GM03348 (cell line): ENCODE measurements at regions not wholly inside any gene's neighbourhood (a gene's known extent, or its start where the extent isn't known, plus 50 kb on each side); places are given as distances from the start of the nearest gene placed in this dataset.

Source experiments
- DNase-seq: peaks from one replicate; pipeline ENCODE4 v3.0.0; 2012; ENCODE audit warnings: low spot score

DNA sequence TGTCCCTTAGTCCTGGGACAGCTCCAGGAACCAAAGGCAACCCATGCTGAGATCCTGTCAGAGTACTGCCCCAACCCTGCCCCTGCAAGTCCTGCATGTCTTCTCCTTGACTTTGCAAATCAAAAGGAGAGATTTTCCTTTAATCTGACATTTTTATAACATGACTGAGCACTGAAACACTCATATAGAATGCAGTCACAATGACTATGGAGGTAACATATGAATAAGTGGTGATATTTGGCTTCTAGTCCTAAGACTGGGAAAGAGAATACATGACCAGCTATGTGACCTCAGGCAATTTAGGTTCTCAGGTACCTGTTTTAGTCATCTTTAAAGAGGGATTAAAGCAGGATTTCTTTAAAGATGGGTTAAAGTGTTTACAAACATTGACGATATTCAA, 941.6 kb upstream of the CDH8 start:
- no peak for DNase-seq

DNA sequence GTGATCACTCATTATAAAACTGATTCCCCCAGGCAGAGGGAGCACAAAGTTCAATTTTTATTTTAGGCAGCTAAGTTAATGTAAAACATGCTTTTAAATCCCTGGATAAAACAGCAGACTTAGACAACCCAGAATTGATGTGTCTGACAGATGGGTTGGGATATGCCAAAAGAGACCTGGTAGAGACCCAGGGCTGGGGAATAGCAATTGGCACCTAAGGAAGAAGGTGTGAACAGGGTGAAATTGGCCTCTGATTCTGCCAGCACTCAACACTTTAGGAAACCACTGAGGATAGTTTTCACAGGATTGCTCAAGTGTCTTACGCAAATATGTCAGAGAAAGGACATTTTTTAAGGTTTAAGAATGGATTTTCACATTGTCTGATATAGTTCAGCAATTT, 938.2 kb upstream of the CDH8 start:
- DNase-seq: no peak

GRCh38 chr16:62970851-62971250, 934.6 kb upstream of the CDH8 start:
- no peak for DNase-seq

GRCh38 chr16:62969711-62970318, 933.6 kb upstream of the CDH8 start:
- no peak for DNase-seq

DNA sequence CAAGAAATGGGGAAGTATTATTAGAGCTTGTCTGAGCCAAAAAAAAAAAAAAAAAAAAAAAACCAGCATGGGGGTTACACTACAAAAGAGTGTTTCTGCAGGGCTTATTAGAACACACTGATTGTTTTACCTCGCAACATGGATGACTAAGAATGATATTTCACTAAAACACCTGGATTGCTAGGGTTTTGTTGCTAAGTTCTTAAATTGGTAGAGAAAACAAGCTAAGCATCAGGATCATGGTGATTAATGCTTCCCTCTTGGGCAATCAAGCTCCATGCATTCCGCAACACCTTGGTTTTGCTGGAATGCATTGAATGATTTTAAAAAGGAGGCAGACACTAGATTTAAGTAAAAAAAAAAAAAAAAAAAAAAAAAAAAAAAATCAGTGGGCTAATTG, 931.4 kb upstream of the CDH8 start:
- DNase-seq: no peak

GRCh38 chr16:62967163-62967562, 930.9 kb upstream of the CDH8 start:
- no peak for DNase-seq

DNA sequence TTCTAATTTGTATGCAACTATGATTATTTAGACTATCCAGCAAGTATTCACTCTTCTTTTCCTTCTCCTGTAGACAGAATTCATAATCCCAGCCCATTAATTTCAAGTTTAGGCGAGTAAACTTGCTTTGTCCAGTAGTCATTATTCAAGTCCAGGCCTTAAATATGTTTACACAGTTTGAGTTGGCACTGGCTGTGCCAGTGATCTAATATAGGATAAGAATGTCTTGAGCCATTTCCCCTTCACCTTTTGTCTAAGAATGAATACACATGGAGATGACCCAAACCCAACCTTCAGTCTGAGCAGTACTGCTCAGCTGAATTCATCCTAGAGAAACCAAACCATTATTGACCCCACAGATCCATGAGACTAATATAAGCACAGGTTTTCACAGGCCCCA, 930.4 kb upstream of the CDH8 start:
- no peak for DNase-seq

GRCh38 chr16:62965831-62966230, 929.6 kb upstream of the CDH8 start:
- no peak for DNase-seq

- no peak for DNase-seq
Observed at GRCh38 chr16:62963846-62964245, 927.6 kb upstream of the CDH8 start.

DNA sequence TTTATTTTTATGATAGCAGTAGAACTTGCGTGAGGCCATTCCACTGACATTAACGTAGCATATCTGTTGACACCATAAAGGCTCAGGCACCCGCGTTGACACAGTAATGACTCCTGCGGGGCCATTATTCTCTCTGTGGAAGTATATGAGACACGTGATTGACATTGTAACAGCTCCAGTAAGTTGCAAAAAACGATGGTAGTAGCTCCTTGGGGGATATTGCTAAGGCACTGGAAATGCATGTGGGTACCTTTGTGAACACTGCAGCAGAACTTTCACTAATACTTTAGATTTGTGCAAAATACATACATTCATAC, 918.8 kb upstream of the CDH8 start:
- DNase-seq: no peak

DNA sequence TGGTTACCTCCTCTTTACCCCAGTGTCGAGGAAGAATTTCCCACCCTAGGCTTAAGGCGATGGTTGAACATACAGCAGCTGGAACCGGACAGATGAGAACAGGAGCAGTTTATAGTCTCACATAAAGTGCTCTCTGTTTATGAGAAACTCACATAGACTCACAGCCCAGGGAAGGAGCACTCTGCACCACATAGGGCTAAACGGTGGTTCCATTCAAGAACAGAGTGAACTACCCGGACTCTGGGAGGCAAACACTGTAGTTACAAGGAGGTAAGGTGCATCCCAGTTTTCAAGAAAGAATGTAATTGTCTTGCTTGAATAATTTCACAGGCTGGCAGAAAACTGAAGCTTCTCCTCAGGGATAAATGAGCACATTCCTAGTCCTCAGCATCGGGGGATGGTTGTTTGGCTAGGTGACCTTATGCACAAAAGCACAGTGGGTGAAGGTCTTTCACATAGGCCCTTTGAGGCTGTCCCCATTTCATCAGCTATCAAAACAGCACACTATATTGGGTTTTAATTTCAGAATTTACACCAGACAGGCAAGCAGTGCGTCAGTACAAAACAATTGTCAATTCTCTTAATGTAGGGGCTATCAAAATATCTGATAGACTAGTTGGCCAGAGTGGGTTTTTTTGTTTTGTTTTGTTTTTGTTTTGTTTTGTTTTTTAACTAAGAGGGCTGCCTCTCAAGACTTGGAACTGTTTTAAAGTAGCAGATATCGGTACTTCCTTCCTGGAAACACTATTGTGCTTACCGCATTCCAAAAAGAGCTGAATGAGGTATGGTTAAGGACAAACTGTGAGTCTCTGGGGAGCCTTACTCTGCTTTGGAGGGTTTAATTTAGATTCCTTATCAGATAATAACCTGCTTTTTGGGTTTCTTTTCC, 918.1 kb upstream of the CDH8 start:
- no peak for DNase-seq

- DNase-seq: no peak
Observed at GRCh38 chr16:62950351-62950750, 914.1 kb upstream of the CDH8 start.

DNA sequence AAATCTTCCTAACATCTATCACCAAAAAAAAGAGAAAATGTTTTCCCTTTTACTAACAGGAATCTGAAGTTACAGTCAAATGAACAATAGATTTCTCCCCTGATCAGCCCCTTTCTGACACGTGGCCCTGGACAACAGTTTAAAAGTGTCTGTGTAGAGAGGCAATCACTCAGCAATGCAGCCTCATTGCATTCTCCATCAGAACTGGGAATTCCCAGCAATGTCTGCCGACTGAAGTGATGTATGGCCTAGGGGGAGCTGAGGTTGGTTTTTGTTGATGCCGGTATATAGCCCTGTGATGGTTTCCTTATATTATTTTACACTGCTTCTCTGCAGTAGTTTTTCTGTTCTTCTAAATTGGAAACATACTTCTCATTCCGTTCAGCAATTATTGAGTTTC, 904.3 kb upstream of the CDH8 start:
- DNase-seq: no peak

- DNase-seq: no peak
Observed at GRCh38 chr16:62939687-62940086, 903.4 kb upstream of the CDH8 start.

GRCh38 chr16:62933929-62934328, 897.7 kb upstream of the CDH8 start:
- DNase-seq: no peak

- no peak for DNase-seq
Observed at GRCh38 chr16:62929593-62929992, 893.4 kb upstream of the CDH8 start.

DNA sequence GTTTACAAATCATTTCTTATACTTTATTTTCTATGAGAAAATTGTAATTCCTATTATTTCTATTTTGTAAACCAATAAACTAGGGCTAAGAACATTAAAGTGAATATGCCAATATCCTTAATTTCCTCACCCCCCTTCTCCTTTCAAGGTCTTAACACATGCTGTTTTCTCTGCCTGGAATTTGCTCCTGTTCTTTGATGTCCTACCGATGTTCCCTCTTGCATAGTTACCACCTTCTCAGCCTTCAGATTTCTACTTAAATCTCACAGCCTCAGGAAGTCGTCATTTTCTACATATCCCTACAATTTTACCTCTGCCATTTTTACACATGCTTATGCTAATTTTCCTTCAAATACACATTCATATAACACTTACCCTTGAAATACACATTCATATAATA, 890.9 kb upstream of the CDH8 start:
- DNase-seq: no peak

GRCh38 chr16:62926121-62926801, 890.0 kb upstream of the CDH8 start:
- no peak for DNase-seq

DNA sequence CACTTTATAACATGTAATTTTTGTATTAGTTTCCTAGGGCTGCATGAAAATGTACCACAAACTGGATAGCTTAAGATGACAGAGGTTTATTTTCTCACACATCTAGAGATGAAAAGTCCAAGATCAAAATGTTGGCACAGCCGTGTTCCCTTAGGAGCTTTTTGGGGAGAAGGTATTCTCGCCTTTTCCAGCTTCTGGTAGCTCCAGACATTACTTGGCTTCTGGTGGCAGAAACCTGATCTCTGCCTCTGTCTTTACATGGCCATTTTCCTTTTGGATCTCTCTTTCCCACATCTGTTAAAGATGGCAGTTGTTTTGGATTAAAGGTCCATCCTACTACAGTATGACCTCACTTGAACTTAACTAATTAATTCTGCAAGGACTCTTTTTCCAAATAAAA, 885.7 kb upstream of the CDH8 start:
- DNase-seq: no peak

DNA sequence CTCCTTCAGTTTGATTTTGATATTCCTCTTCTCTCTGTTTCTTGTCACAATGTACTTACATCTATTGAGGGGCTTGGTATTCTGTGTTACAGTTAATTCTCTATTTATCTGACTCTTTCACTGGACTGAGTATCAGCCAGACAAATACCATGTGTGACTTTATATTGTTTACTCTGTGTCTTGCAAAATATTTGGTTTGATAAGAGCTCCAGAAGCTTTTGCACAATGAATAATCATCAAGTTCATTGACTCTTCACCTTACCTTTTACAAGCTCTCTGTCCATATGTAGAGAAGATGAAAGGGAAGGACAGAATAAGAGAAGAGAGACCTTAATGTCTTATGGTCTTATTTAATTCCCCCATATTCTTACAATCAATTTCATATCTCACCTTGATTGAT, 877.7 kb upstream of the CDH8 start:
- no peak for DNase-seq

DNA sequence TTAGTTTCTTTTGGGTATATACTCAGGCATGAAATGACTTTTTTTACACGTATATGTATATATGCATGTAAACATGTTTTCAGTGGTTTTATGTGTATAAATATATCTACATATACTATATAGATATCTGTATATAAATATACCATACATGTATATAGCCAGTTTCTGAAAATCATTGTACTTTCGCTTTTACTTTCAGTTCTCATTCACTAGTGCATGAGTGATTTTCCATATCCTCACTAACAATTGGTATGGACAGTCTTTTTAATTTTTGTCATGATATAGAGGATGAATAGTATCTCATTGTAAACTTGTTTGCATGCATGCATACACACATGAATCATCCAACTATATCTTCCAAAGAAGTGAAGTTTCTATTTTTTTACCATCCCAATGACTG, 877.1 kb upstream of the CDH8 start:
- DNase-seq: no peak

GRCh38 chr16:62909597-62909996, 873.4 kb upstream of the CDH8 start:
- DNase-seq: no peak

DNA sequence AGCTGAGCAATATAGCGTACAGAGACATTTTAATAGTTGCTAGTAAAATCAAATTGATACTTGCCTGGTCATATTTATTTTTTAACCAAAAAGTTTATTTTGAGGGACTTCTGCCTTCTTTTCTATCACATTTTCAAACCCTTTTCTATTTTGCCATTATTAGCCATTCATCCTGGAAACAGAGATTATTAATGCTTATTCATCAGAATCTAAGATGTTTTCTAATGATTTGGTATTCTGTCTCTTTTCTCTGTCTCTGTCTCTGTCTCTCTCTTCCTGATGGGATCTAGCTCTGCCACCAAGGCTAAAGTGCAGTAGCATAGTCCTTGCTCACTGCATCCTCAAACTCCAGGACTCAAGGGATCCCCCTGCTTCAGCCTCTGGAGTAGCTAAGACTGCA, 871.3 kb upstream of the CDH8 start:
- DNase-seq: no peak
